NCI-H2081 treated with DMSO at 0.1 percent for 48 hours (cell line): ENCODE measurements at regions not wholly inside any gene's neighbourhood (a gene's known extent, or its start where the extent isn't known, plus 50 kb on each side); places are given as distances from the start of the nearest gene placed in this dataset.
"Not testable (repeated sequence)": the region's sequence is repeated elsewhere in the genome, so short reads cannot be mapped to it uniquely, and the experiment has no call there.

Source experiments
- DNase-seq: peaks from one replicate; lab custom pipeline; 2025; lab: John Stamatoyannopoulos, UW

- no peak for DNase-seq
Measured at GRCh38 chr1:173300061-173301044, 93.2 kb upstream of the TNFSF4 start.

- DNase-seq = no peak
Measured at GRCh38 chr1:173301507-173301906, 94.4 kb upstream of the TNFSF4 start.

GRCh38 chr1:173302366-173302765 is 95.2 kb upstream of the TNFSF4 start:
- no peak for DNase-seq

- no peak for DNase-seq
Measured at GRCh38 chr1:173302890-173303829, 96.0 kb upstream of the TNFSF4 start.

GRCh38 chr1:173303984-173304383 is 96.9 kb upstream of the TNFSF4 start:
- no peak for DNase-seq

- no peak for DNase-seq
Measured at GRCh38 chr1:173304529-173305227, 97.5 kb upstream of the TNFSF4 start.

- no peak for DNase-seq
Measured at GRCh38 chr1:173307845-173308244, 100.7 kb upstream of the TNFSF4 start.

- DNase-seq = no peak
Measured at GRCh38 chr1:173314656-173315055, 107.5 kb upstream of the TNFSF4 start.

- no peak for DNase-seq
Measured at GRCh38 chr1:173315296-173315695, 108.2 kb upstream of the TNFSF4 start.

- DNase-seq = no peak
Measured at GRCh38 chr1:173318788-173319187, 111.7 kb upstream of the TNFSF4 start.

GRCh38 chr1:173324352-173324751 is 117.2 kb upstream of the TNFSF4 start:
- not testable (repeated sequence) for DNase-seq

- DNase-seq = not testable (repeated sequence)
Measured at GRCh38 chr1:173327987-173328386, 120.9 kb upstream of the TNFSF4 start.

- no peak for DNase-seq
Measured at GRCh38 chr1:173328961-173329360, 121.8 kb upstream of the TNFSF4 start.

GRCh38 chr1:173329726-173330125 is 122.6 kb upstream of the TNFSF4 start:
- DNase-seq = no peak

- no peak for DNase-seq
Measured at GRCh38 chr1:173330149-173330951, 123.2 kb upstream of the TNFSF4 start.

GRCh38 chr1:173330952-173331548 is 123.9 kb upstream of the TNFSF4 start:
- not testable (repeated sequence) for DNase-seq

- no peak for DNase-seq
Measured at GRCh38 chr1:173332026-173332425, 124.9 kb upstream of the TNFSF4 start.

GRCh38 chr1:173333581-173333980 is 126.5 kb upstream of the TNFSF4 start:
- no peak for DNase-seq

GRCh38 chr1:173337126-173337525 is 130.0 kb upstream of the TNFSF4 start:
- no peak for DNase-seq

- no peak for DNase-seq
Measured at GRCh38 chr1:173341307-173341706, 134.2 kb upstream of the TNFSF4 start.

- DNase-seq = no peak
Measured at GRCh38 chr1:173341971-173342370, 134.8 kb upstream of the TNFSF4 start.
